SK-N-SH treated with all-trans-retinoic acid at 6 μM for 48 hours (cell line): ENCODE measurements at regions not wholly inside any gene's neighbourhood (a gene's known extent, or its start where the extent isn't known, plus 50 kb on each side); places are given as distances from the start of the nearest gene placed in this dataset.

Experiments used
- ATAC-seq: fragments of 200-7000 bp; cut with Tn5 transposase; 3 replicates; pipeline ENCODE4 v1.9.1; 2020; ENCODE audit warnings: mild to moderate bottlenecking, moderate library complexity
- CREB5 ChIP-seq: fragments of 250-450 bp; sonication (Bioruptor Pico); IDR thresholded peaks from 2 replicates; pipeline ENCODE4 v1.5.1; 2020; ENCODE audit warnings: low read depth, mild to moderate bottlenecking, moderate library complexity
- CSDC2 ChIP-seq: fragments of 250-450 bp; sonication (Bioruptor Pico); IDR thresholded peaks from 2 replicates; pipeline ENCODE4 v1.5.0; 2020; ENCODE audit warnings: mild to moderate bottlenecking, moderate library complexity
- CSRNP3 ChIP-seq: fragments of 250-450 bp; sonication (Bioruptor Pico); IDR thresholded peaks from 2 replicates; pipeline ENCODE4 v1.5.1; 2021; ENCODE audit warnings: mild to moderate bottlenecking, moderate library complexity
- ESRRG ChIP-seq: fragments of 250-450 bp; sonication (Bioruptor Pico); IDR thresholded peaks from 2 replicates; pipeline ENCODE4 v1.6.1; 2021; ENCODE audit warnings: mild to moderate bottlenecking
- GLIS3 ChIP-seq: fragments of 250-450 bp; sonication (Bioruptor Pico); IDR thresholded peaks from 2 replicates; pipeline ENCODE4 v1.5.0; 2020; ENCODE audit warnings: mild to moderate bottlenecking, moderate library complexity
- OSR1 ChIP-seq: fragments of 250-450 bp; sonication (Bioruptor Pico); IDR thresholded peaks from 2 replicates; pipeline ENCODE4 v1.8.0; 2022; ENCODE audit warnings: moderate library complexity, mild to moderate bottlenecking, inconsistent platforms
- PATZ1 ChIP-seq: fragments of 250-450 bp; sonication (Bioruptor Pico); IDR thresholded peaks from 2 replicates; pipeline ENCODE4 v1.8.0; 2020; ENCODE audit warnings: mild to moderate bottlenecking, moderate library complexity, borderline replicate concordance
- POU6F1 ChIP-seq: fragments of 250-450 bp; sonication (Bioruptor Pico); IDR thresholded peaks from 2 replicates; pipeline ENCODE4 v1.8.0; 2021; ENCODE audit warnings: low read depth, mild to moderate bottlenecking, moderate library complexity, borderline replicate concordance
- PPARA ChIP-seq: fragments of 250-450 bp; sonication (Bioruptor Pico); IDR thresholded peaks from 2 replicates; pipeline ENCODE4 v1.5.0; 2020; ENCODE audit warnings: mild to moderate bottlenecking, borderline replicate concordance
- RARB ChIP-seq: fragments of 250-450 bp; sonication (Bioruptor Pico); IDR thresholded peaks from 2 replicates; pipeline ENCODE4 v1.8.0; 2021; ENCODE audit warnings: mild to moderate bottlenecking, moderate library complexity
- TCF4 ChIP-seq: fragments of 250-450 bp; sonication (Bioruptor Pico); IDR thresholded peaks from 2 replicates; pipeline ENCODE4 v1.8.0; 2021; ENCODE audit warnings: mild to moderate bottlenecking, moderate library complexity, borderline replicate concordance
- TOX ChIP-seq: fragments of 250-450 bp; sonication (Bioruptor Pico); IDR thresholded peaks from 2 replicates; pipeline ENCODE4 v1.8.0; 2021; ENCODE audit warnings: mild to moderate bottlenecking, moderate library complexity, borderline replicate concordance
- TSHZ2 ChIP-seq: fragments of 250-450 bp; sonication (Bioruptor Pico); IDR thresholded peaks from 2 replicates; pipeline ENCODE4 v1.5.0; 2020; ENCODE audit warnings: mild to moderate bottlenecking, moderate library complexity
- ZC3H10 ChIP-seq: fragments of 250-450 bp; sonication (Bioruptor Pico); IDR thresholded peaks from 2 replicates; pipeline ENCODE4 v1.5.1; 2021; ENCODE audit warnings: mild to moderate bottlenecking, moderate library complexity
- ZNF565 ChIP-seq: fragments of 450-650 bp; formaldehyde crosslinking; conservative IDR thresholded peaks from 2 replicates; pipeline ENCODE4 v1.5.0; 2020; ENCODE audit warnings: low read depth, mild to moderate bottlenecking, moderate library complexity
- ZNF70 ChIP-seq: fragments of 450-650 bp; formaldehyde crosslinking; IDR thresholded peaks from 2 replicates; pipeline ENCODE4 v1.5.0; 2020; ENCODE audit warnings: mild to moderate bottlenecking, moderate library complexity
- ZNF8 ChIP-seq: fragments of 450-650 bp; formaldehyde crosslinking; IDR thresholded peaks from 2 replicates; pipeline ENCODE4 v1.5.0; 2020; ENCODE audit warnings: mild to moderate bottlenecking, moderate library complexity

- no peak for ATAC-seq
- TF ChIP-seq ZNF8 (CRISPR knock-in tag), result no peak
- no peak for TF ChIP-seq PPARA
- TF ChIP-seq CREB5 (CRISPR knock-in tag), result no peak
- no peak for TF ChIP-seq TCF4
- TF ChIP-seq GLIS3 (CRISPR knock-in tag), result no peak
- TF ChIP-seq CSDC2 (CRISPR knock-in tag), result no peak
- no peak for TF ChIP-seq TSHZ2 (CRISPR knock-in tag)
- TF ChIP-seq ESRRG, result no peak
These were observed 90.4 kb upstream of the MCHR2 start for GRCh38 chr6:100084316-100084990.

GRCh38 chr6:100078509-100078908, 84.5 kb upstream of the MCHR2 start:
- TF ChIP-seq CREB5 (CRISPR knock-in tag) (no peak), ZNF565 (CRISPR knock-in tag) (no peak), ZNF8 (CRISPR knock-in tag) (no peak), ZC3H10 (CRISPR knock-in tag) (no peak), PATZ1 (CRISPR knock-in tag) (no peak), TOX (no peak), OSR1 (no peak), ESRRG (no peak)
- ATAC-seq, result peak; percentile 93

- TF ChIP-seq POU6F1 (no peak), RARB (CRISPR knock-in tag) (no peak), TCF4 (no peak), PPARA (no peak), ZNF70 (CRISPR knock-in tag) (no peak)
- ATAC-seq, result no peak
These were observed 71.3 kb upstream of the MCHR2 start for GRCh38 chr6:100065348-100065747.

GRCh38 chr6:100062621-100063020, 68.6 kb upstream of the MCHR2 start:
- no peak for ATAC-seq
- TF ChIP-seq CSRNP3 (CRISPR knock-in tag), result no peak
